Panc1 (cell line): ENCODE measurements at regions not wholly inside any gene's neighbourhood (a gene's known extent, or its start where the extent isn't known, plus 50 kb on each side); places are given as distances from the start of the nearest gene placed in this dataset.

ENCODE experiments used
- ATAC-seq: fragments of 200-7000 bp; cut with Tn5 transposase; 2 replicates; pipeline ENCODE4 v1.9.1; 2020; ENCODE audit warnings: mild to moderate bottlenecking, moderate library complexity
- BruUV-seq: library from RNA; stranded (reverse); fragments of 400-500 nt; replicated peaks from 2 replicates; lab custom pipeline; 2021; lab: Mats Ljungman, UMichigan
- CTCF ChIA-PET: fragments of 300-600 bp; sonication (Branson Sonifier 250); formaldehyde crosslinking; loops from one replicate; lab custom pipeline; 2022; ENCODE audit warnings: antibody characterized with exemption; lab: Charles Lee
- POLR2A ChIA-PET: fragments of 300-600 bp; sonication (Branson Sonifier 250); formaldehyde crosslinking; loops from one replicate; lab custom pipeline; 2022; ENCODE audit warnings: antibody characterized with exemption; lab: Charles Lee
- DNase-seq: peaks from one replicate; pipeline ENCODE4 v3.0.0-alpha.2; 2010; ENCODE audit warnings: low read depth, low spot score
- H3K27ac ChIP-seq: 2 replicates; pipeline ENCODE4 v1.5.1; 2011; ENCODE audit warnings: mild to moderate bottlenecking, low read length, inconsistent platforms
- H3K27me3 ChIP-seq: fragments of 200-500 bp; sonication (Bioruptor generic); 2 replicates; pipeline ENCODE4 v1.6.0; 2014; ENCODE audit warnings: low read length, inconsistent platforms; ENCODE audit not compliant: control insufficient read depth, insufficient read depth
- H3K36me3 ChIP-seq: fragments of 200-500 bp; sonication (Bioruptor generic); 2 replicates; pipeline ENCODE4 v1.5.1; 2014; ENCODE audit warnings: inconsistent platforms, mild to moderate bottlenecking, low read length, moderate library complexity; ENCODE audit not compliant: control insufficient read depth, insufficient read depth
- H3K4me1 ChIP-seq: 2 replicates; pipeline ENCODE4 v1.5.1; 2011; ENCODE audit warnings: inconsistent platforms, mild to moderate bottlenecking, low read length, moderate library complexity; ENCODE audit not compliant: control insufficient read depth, insufficient read depth
- H3K4me3 ChIP-seq, 2 experiments: 2 replicates each; pipeline ENCODE4 v1.5.1; 2011 to 2012; ENCODE audit warnings: low read depth in 2 of 2, low read length in 2 of 2, mild to moderate bottlenecking in 2 of 2, inconsistent platforms in 1 of 2, moderate library complexity in 1 of 2
- H3K9me3 ChIP-seq: fragments of 200-500 bp; sonication (Bioruptor generic); 2 replicates; pipeline ENCODE4 v1.5.1; 2014; ENCODE audit warnings: low read depth, mild to moderate bottlenecking, inconsistent platforms, low read length, moderate library complexity; ENCODE audit not compliant: control insufficient read depth, insufficient read depth
- POLR2AphosphoS5 ChIP-seq: IDR thresholded peaks from 2 replicates; pipeline ENCODE4 v1.6.1; 2012; ENCODE audit warnings: mild to moderate bottlenecking, low read depth, low read length, moderate library complexity
- SIN3A ChIP-seq: IDR thresholded peaks from 2 replicates; pipeline ENCODE4 v1.6.1; 2012; ENCODE audit warnings: low read depth, mild to moderate bottlenecking, low read length, moderate library complexity, borderline replicate concordance; ENCODE audit not compliant: insufficient read depth
- TCF7L2 ChIP-seq: IDR thresholded peaks from 2 replicates; pipeline ENCODE4 v1.6.1; 2011; ENCODE audit warnings: mild to moderate bottlenecking, low read depth, low read length, inconsistent platforms
- in situ Hi-C: cut with HindIII; loops from 2 replicates; pipeline ENCODE4 v1.10.0; 2016; ENCODE audit warnings: low sequenced_read_pairs, low pct_unique_long_range_greater_than_20kb
- intact Hi-C: fragments of 100-400 bp; cut with micrococcal nuclease; formaldehyde crosslinking; loops from one replicate; pipeline ENCODE4 v1.10.0; 2022; ENCODE audit not compliant: unreplicated experiment
- TF ChIP-seq, protein P1 (sequence below), 2 experiments: IDR thresholded peaks; 2 replicates each; pipeline ENCODE4 v1.6.1; 2011 to 2012; ENCODE audit warnings: low read depth in 2 of 2, control low read depth in 1 of 2, low read length in 1 of 2, mild to moderate bottlenecking in 1 of 2, moderate library complexity in 1 of 2; ENCODE audit not compliant: insufficient read depth in 1 of 2
- TF ChIP-seq, protein P2 (sequence below): fragments of 450-650 bp; IDR thresholded peaks from 2 replicates; pipeline ENCODE4 v1.5.1; 2017; ENCODE audit warnings: mild to moderate bottlenecking

DNA sequence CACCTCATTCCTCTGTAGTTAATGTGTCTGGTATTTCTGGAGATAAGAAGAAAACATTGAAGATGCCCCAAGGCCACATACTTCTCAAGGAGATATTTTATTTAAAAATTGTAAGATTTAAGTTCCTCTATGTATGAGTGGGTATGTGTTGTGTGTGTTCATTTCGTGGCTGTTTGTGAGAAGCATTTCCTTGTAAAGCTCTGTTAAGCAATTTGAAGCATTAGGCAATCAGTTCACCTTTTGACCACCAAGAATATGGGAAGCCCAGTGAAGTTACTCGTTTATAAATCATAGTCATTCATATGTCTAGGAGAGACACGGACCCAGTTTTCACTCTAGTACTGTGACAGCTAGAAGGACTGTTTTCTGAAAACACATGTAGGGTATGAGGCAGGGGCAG, 717.6 kb upstream of the MAP3K7 start:
- ATAC-seq = no peak
- Histone ChIP-seq H3K4me3 (no peak overlapping the region), H3K4me1 (no peaks in the 10 kb centered on the region), H3K27ac (no peak overlapping the region), H3K9me3 (no peaks in the 10 kb centered on the region; the same call in 1 of the 2 replicates), H3K27me3 (no peaks in the 10 kb centered on the region), H3K36me3 (no peaks in the 10 kb centered on the region)
- ChIA-PET CTCF (no interaction called here), POLR2A (no interaction called here)
- intact Hi-C loops = no loop called here
- no peak for TF ChIP-seq POLR2AphosphoS5
- TF ChIP-seq TCF7L2 = no peak
- TF ChIP-seq, protein P1, sequence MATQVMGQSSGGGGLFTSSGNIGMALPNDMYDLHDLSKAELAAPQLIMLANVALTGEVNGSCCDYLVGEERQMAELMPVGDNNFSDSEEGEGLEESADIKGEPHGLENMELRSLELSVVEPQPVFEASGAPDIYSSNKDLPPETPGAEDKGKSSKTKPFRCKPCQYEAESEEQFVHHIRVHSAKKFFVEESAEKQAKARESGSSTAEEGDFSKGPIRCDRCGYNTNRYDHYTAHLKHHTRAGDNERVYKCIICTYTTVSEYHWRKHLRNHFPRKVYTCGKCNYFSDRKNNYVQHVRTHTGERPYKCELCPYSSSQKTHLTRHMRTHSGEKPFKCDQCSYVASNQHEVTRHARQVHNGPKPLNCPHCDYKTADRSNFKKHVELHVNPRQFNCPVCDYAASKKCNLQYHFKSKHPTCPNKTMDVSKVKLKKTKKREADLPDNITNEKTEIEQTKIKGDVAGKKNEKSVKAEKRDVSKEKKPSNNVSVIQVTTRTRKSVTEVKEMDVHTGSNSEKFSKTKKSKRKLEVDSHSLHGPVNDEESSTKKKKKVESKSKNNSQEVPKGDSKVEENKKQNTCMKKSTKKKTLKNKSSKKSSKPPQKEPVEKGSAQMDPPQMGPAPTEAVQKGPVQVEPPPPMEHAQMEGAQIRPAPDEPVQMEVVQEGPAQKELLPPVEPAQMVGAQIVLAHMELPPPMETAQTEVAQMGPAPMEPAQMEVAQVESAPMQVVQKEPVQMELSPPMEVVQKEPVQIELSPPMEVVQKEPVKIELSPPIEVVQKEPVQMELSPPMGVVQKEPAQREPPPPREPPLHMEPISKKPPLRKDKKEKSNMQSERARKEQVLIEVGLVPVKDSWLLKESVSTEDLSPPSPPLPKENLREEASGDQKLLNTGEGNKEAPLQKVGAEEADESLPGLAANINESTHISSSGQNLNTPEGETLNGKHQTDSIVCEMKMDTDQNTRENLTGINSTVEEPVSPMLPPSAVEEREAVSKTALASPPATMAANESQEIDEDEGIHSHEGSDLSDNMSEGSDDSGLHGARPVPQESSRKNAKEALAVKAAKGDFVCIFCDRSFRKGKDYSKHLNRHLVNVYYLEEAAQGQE (IDR thresholded peaks at IDR 0.05; ENCODE audit: insufficient read depth in 1 of 2, low read depth in 2 of 2, low read length in 1 of 2) = no peak
- TF ChIP-seq SIN3A = no peak
- TF ChIP-seq, protein P2, sequence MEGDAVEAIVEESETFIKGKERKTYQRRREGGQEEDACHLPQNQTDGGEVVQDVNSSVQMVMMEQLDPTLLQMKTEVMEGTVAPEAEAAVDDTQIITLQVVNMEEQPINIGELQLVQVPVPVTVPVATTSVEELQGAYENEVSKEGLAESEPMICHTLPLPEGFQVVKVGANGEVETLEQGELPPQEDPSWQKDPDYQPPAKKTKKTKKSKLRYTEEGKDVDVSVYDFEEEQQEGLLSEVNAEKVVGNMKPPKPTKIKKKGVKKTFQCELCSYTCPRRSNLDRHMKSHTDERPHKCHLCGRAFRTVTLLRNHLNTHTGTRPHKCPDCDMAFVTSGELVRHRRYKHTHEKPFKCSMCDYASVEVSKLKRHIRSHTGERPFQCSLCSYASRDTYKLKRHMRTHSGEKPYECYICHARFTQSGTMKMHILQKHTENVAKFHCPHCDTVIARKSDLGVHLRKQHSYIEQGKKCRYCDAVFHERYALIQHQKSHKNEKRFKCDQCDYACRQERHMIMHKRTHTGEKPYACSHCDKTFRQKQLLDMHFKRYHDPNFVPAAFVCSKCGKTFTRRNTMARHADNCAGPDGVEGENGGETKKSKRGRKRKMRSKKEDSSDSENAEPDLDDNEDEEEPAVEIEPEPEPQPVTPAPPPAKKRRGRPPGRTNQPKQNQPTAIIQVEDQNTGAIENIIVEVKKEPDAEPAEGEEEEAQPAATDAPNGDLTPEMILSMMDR = no peak
- no peak for DNase-seq
- in situ Hi-C loops = no loop called here
- BruUV-seq = no TSS peak

DNA sequence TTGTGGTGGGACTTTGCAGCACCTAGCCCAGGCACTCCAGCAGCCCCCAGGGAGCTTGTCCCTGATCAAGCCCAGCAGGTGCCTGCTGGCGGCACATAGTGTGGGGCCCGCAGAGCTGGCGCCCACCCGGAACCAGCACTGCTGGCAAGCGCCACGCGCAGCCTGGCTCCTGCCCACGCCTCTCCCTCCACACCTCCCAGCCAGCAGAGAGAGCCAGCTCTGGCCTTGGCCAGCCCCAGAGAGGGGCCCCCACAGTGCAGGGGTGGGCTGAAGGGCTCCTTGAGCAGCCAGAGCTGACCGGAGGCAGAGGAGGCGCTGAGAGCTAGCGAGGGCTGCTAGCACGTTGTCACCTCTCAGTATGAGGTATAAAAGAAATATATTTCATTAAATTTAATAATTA, 716.5 kb upstream of the MAP3K7 start:
- no TSS peak for BruUV-seq
- Histone ChIP-seq H3K36me3 (no peaks in the 10 kb centered on the region), H3K4me1 (no peaks in the 10 kb centered on the region), H3K27ac (no peak overlapping the region), H3K9me3 (no peaks in the 10 kb centered on the region; the same call in 1 of the 2 replicates), H3K4me3 (no peak overlapping the region), H3K27me3 (no peaks in the 10 kb centered on the region)
- no peak for ATAC-seq
- CTCF ChIA-PET = no interaction called here
- POLR2A ChIA-PET = no interaction called here
- intact Hi-C loops = no loop called here
- in situ Hi-C loops = no loop called here
- DNase-seq = no peak
- TF ChIP-seq POLR2AphosphoS5 (no peak), TCF7L2 (no peak), SIN3A (no peak)
- TF ChIP-seq, protein P1 (IDR thresholded peaks at IDR 0.05; ENCODE audit: insufficient read depth in 1 of 2, low read depth in 2 of 2, low read length in 1 of 2) = no peak
- TF ChIP-seq, protein P2 = no peak
